NT2/D1 (cell line): ENCODE measurements at regions not wholly inside any gene's neighbourhood (a gene's known extent, or its start where the extent isn't known, plus 50 kb on each side); places are given as distances from the start of the nearest gene placed in this dataset.
"Not testable (repeated sequence)": the region's sequence is repeated elsewhere in the genome, so short reads cannot be mapped to it uniquely, and the experiment has no call there.

ENCODE experiments used
- DNase-seq: peaks from one replicate; pipeline ENCODE4 v3.0.0-alpha.2; 2011; ENCODE audit warnings: low read depth, low spot score
- H3K27me3 ChIP-seq: 2 replicates; pipeline ENCODE4 v1.6.0; 2011; ENCODE audit warnings: mild to moderate bottlenecking; ENCODE audit not compliant: insufficient read length, insufficient read depth
- H3K36me3 ChIP-seq: 2 replicates; pipeline ENCODE4 v1.6.1; 2011; ENCODE audit warnings: mild to moderate bottlenecking, low read length, mixed read lengths; ENCODE audit not compliant: insufficient read depth, insufficient read length
- H3K4me1 ChIP-seq: 2 replicates; pipeline ENCODE4 v1.5.1; 2011; ENCODE audit not compliant: insufficient read depth, insufficient read length
- H3K4me3 ChIP-seq: 2 replicates; pipeline ENCODE4 v1.5.1; 2011; ENCODE audit warnings: low read depth; ENCODE audit not compliant: insufficient read length
- H3K9ac ChIP-seq: 2 replicates; pipeline ENCODE4 v1.6.0; 2011; ENCODE audit warnings: low read depth; ENCODE audit not compliant: insufficient read length
- H3K9me3 ChIP-seq: 2 replicates; pipeline ENCODE4 v1.5.1; 2011; ENCODE audit warnings: mild to moderate bottlenecking, low read length; ENCODE audit not compliant: insufficient read depth
- SUZ12 ChIP-seq: IDR thresholded peaks from 2 replicates; pipeline ENCODE4 v1.6.1; 2011; ENCODE audit not compliant: insufficient read length, insufficient read depth; ENCODE audit errors: extremely low read depth
- YY1 ChIP-seq: IDR thresholded peaks from 2 replicates; pipeline ENCODE4 v1.6.1; 2011; ENCODE audit not compliant: insufficient read length, insufficient read depth
- ZNF274 ChIP-seq: IDR thresholded peaks from 2 replicates; pipeline ENCODE4 v1.6.1; 2011; ENCODE audit warnings: mild to moderate bottlenecking, low read depth, low read length

DNA sequence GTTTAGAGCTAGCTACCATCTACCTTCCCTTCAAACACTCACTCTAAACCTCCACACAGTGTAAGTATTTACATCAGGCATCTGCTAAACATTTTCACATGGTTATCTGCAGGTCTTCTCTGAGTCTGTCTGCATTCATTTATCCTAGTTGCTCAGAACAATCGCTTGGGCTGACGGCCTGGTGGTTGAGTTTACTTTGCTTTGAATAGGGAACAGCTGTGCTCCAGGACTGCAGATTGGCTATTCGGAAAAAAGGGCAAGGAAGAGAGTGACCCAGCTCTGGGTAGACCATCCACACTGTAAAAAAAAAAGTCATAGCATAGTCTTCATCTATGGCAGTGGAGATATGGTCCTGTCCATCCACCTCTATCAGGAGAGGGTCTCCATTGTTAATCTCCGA is 115.3 kb upstream of the ESR1 start:
- H3K9ac ChIP-seq: no peak overlapping the region
- no peaks in the 10 kb centered on the region for H3K36me3 ChIP-seq
- H3K27me3 ChIP-seq: no peaks in the 10 kb centered on the region
- H3K9me3 ChIP-seq: no peaks in the 10 kb centered on the region
- H3K4me1 ChIP-seq: no peaks in the 10 kb centered on the region
- DNase-seq: no peak
- TF ChIP-seq YY1: no peak
- no peak for TF ChIP-seq SUZ12
- TF ChIP-seq ZNF274: no peak
- H3K4me3 ChIP-seq: no peak overlapping the region

DNA sequence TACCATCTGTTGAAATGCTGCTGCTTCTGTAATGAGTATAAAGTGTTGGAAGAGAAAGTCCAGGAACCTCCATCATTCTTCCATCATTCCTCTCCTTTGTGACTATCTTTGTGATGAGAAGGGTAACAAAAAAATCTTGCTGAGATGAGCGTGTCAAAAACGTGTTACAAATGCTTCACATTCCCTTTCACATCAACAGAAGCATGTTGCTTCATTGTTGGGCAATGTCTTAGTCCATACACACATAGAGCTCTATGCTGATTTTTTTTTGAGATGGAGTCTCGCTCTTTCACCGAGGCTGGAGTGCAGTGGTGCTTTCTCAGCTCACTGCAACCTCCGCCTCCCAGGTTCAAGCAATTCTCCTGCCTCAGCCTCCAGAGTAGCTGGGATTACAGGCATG is 114.1 kb upstream of the ESR1 start:
- Histone ChIP-seq H3K4me1 (no peaks in the 10 kb centered on the region), H3K9me3 (no peaks in the 10 kb centered on the region), H3K4me3 (no peak overlapping the region), H3K9ac (no peak overlapping the region), H3K27me3 (no peaks in the 10 kb centered on the region), H3K36me3 (no peaks in the 10 kb centered on the region)
- DNase-seq: no peak
- no peak for TF ChIP-seq SUZ12
- no peak for TF ChIP-seq ZNF274
- no peak for TF ChIP-seq YY1

DNA sequence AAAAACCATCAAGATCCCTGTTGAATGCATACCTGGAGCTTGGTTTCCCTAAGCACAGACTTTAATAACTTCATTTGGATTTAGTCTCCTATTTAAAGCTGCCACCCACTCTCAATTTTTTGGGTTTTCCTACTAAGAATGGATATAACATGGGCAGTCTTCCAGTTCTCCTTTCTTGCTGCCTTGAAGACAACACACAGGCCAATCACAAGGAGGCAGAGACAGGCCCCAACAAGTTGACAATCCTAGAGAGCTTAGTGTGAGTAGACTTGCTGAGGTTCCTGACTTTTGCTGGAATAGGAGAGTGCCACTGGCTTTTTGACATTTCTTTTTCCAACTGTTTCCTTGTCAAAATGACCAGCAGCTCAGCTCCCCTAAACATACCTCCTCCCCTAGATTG is 112.3 kb upstream of the ESR1 start:
- Histone ChIP-seq H3K27me3 (no peaks in the 10 kb centered on the region), H3K36me3 (no peaks in the 10 kb centered on the region), H3K4me3 (no peak overlapping the region), H3K4me1 (no peaks in the 10 kb centered on the region), H3K9ac (no peak overlapping the region), H3K9me3 (no peaks in the 10 kb centered on the region)
- no peak for TF ChIP-seq SUZ12
- no peak for TF ChIP-seq ZNF274
- no peak for TF ChIP-seq YY1
- DNase-seq: no peak

DNA sequence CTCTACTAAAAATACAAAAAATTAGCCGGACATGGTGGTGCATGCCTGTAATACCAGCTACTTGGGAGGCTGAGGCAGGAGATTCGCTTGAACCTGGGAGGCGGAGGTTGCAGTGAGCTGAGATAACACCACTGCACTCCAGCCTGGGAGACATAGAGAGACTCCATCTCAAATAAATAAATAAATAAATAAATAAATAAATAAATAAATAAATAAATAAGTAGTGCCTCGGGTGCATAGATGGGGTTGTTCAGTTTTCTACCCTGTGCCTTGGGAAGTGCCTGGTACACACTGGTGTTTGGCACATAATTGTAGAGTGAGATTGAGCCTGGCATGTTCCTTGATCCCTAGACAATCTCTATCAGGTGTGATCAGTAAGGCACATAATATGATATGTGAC is 111.2 kb upstream of the ESR1 start:
- not testable (repeated sequence) for H3K9ac ChIP-seq, H3K4me3 ChIP-seq, H3K36me3 ChIP-seq, DNase-seq, H3K27me3 ChIP-seq, H3K9me3 ChIP-seq, H3K4me1 ChIP-seq

DNA sequence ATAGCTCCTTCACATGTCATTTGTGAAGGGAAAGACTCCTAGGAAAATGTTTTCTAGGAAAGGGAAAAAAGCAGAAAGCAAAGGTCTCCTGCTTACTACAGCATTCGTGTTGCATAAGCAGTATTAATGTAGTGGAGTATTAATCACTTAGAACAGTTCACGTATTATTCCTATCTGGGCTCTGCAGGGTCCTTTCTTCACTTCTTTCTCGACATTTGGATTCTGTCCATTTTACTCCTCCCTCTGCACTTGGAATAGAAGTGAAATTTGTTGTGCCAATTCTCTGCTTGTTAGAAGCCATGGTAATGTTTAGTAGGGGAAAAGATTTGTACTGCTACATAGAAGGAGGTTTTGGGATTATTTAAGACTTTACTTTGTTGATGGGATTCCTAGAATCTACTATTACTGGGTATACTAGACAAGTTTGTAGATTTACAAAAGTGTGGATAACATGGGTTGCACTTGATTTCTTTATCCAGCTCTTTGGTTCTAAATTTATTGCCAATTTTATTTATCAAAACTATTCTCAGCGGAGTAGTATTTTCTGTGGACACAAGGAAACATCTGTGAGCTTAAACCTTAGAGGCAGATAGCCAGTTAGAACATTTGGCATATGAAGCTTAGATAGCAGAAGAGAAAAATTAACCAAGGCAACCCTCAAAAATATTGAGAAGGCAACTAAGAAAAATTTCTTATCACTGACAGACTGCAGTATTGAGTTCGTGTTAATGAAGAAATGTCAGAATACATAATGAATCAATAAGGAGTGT is 108.4 kb upstream of the ESR1 start:
- TF ChIP-seq SUZ12 (no peak), YY1 (no peak), ZNF274 (no peak)
- no peak for DNase-seq
- no peak overlapping the region for H3K9ac ChIP-seq
- no peak overlapping the region for H3K4me3 ChIP-seq
- H3K36me3 ChIP-seq: no peaks in the 10 kb centered on the region
- H3K4me1 ChIP-seq: no peaks in the 10 kb centered on the region
- H3K9me3 ChIP-seq: no peaks in the 10 kb centered on the region
- no peaks in the 10 kb centered on the region for H3K27me3 ChIP-seq

DNA sequence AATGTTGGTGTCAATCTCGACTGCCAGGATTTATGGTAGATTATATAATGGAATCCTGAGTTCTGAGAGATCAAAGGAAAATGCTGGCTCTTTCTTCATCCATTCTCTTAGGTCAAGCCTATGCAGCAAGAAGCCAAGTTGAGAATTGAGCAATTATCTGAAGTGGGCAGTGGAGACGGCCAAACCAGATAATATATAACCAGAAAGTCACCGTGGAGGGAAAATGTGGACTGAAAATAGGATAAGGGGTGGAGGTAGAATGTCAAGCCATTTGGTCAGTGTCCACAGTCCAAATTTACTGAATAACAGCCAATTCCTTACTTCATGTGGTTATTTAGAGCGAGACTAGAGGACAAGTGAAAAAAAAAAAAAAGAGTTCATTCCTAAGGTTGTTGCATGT is 107.8 kb upstream of the ESR1 start:
- no peaks in the 10 kb centered on the region for H3K4me1 ChIP-seq

DNA sequence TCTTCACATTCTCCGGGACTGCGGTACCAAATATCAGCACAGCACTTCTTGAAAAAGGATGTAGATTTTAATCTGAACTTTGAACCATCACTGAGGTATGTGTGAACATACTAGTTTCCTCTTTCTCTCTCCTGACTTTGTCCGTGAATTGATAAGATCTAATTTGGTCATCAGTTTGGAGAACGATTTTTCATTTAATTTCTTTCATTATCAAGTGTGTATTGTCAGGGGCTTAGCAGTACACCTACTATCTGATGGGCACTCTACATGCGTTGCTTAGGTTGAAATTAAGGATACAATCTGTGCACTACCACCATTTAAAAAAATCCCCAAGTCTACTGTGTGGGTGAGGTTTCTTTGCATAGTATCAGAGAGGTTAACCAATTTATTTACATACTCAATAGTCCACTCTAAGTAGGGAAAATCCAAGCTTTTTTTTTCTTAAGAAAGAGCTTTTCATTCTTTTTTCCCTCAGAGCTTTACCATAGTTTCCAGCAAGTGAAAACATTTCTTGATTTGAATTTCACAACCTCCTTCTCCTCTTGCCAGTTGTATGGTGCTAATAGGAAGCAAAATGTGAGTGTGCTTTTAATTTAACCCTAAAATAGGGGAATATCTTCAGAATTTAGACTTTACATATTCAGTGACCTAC is 105.4 kb upstream of the ESR1 start:
- Histone ChIP-seq H3K4me1 (no peaks in the 10 kb centered on the region), H3K36me3 (no peaks in the 10 kb centered on the region), H3K27me3 (no peaks in the 10 kb centered on the region), H3K4me3 (no peak overlapping the region), H3K9ac (no peak overlapping the region), H3K9me3 (no peaks in the 10 kb centered on the region)
- DNase-seq: no peak
- TF ChIP-seq YY1 (no peak), SUZ12 (no peak), ZNF274 (no peak)

More for the DNA sequence above, 107.8 kb upstream of the ESR1 start:
- no peak overlapping the region for H3K9ac ChIP-seq
- DNase-seq: no peak
- TF ChIP-seq ZNF274: no peak
- TF ChIP-seq YY1: no peak
- no peak for TF ChIP-seq SUZ12
- H3K27me3 ChIP-seq: no peaks in the 10 kb centered on the region
- no peak overlapping the region for H3K4me3 ChIP-seq
- no peaks in the 10 kb centered on the region for H3K9me3 ChIP-seq
- H3K36me3 ChIP-seq: no peaks in the 10 kb centered on the region
